Embryonic facial prominence (tissue), 1 donor: ENCODE measurements at regions not wholly inside any gene's neighbourhood (a gene's known extent, or its start where the extent isn't known, plus 50 kb on each side); places are given as distances from the start of the nearest gene placed in this dataset.
"Not testable (repeated sequence)": the region's sequence is repeated elsewhere in the genome, so short reads cannot be mapped to it uniquely, and the experiment has no call there.

Experiments used
- DNase-seq: peaks from one replicate; pipeline ENCODE4 v3.0.0-alpha.2; 2016; ENCODE audit errors: extremely low spot score

- DNase-seq, result no peak
These were observed 242.0 kb downstream of the CALCRL start for GRCh38 chr2:187206071-187206470.

GRCh38 chr2:187198136-187198535 is 249.9 kb downstream of the CALCRL start:
- DNase-seq, result no peak

- no peak for DNase-seq
These were observed 254.0 kb downstream of the CALCRL start for GRCh38 chr2:187194049-187194448.

- DNase-seq, result no peak
These were observed 259.0 kb downstream of the CALCRL start for GRCh38 chr2:187188783-187189631.

GRCh38 chr2:187187519-187187918 is 260.5 kb downstream of the CALCRL start:
- no peak for DNase-seq

GRCh38 chr2:187180529-187180928 is 267.5 kb downstream of the CALCRL start:
- no peak for DNase-seq

GRCh38 chr2:187178876-187179275 is 269.2 kb downstream of the CALCRL start:
- not testable (repeated sequence) for DNase-seq

- no peak for DNase-seq
These were observed 270.8 kb downstream of the CALCRL start for GRCh38 chr2:187177253-187177652.

GRCh38 chr2:187174582-187174981 is 273.5 kb downstream of the CALCRL start:
- no peak for DNase-seq

- no peak for DNase-seq
These were observed 276.7 kb downstream of the CALCRL start for GRCh38 chr2:187171318-187171717.

GRCh38 chr2:187169864-187170263 is 278.2 kb downstream of the CALCRL start:
- DNase-seq, result no peak

GRCh38 chr2:187168720-187169713 is 279.0 kb downstream of the CALCRL start:
- no peak for DNase-seq

GRCh38 chr2:187167491-187167890 is 280.6 kb downstream of the CALCRL start:
- no peak for DNase-seq

GRCh38 chr2:187165936-187166610 is 282.0 kb downstream of the CALCRL start:
- no peak for DNase-seq

GRCh38 chr2:187158452-187158851 is 289.6 kb downstream of the CALCRL start:
- DNase-seq, result no peak

GRCh38 chr2:187157046-187157445 is 291.0 kb downstream of the CALCRL start:
- DNase-seq, result no peak

- DNase-seq, result no peak
These were observed 292.6 kb downstream of the CALCRL start for GRCh38 chr2:187155476-187155875.

- no peak for DNase-seq
These were observed 297.4 kb downstream of the CALCRL start for GRCh38 chr2:187150670-187151069.

- DNase-seq, result no peak
These were observed 299.2 kb upstream of the ZSWIM2 start for GRCh38 chr2:187148059-187148714.

GRCh38 chr2:187143537-187143936 is 294.6 kb upstream of the ZSWIM2 start:
- DNase-seq, result no peak

- DNase-seq, result no peak
These were observed 290.5 kb upstream of the ZSWIM2 start for GRCh38 chr2:187139469-187139868.
